RWPE2 (cell line): ENCODE measurements at regions not wholly inside any gene's neighbourhood (a gene's known extent, or its start where the extent isn't known, plus 50 kb on each side); places are given as distances from the start of the nearest gene placed in this dataset.

ENCODE experiments used
- ATAC-seq: fragments of 200-7000 bp; cut with Tn5 transposase; 3 replicates; pipeline ENCODE4 v1.9.1; 2021; ENCODE audit warnings: low read depth
- DNase-seq: peaks from one replicate; pipeline ENCODE4 v3.0.0-alpha.2; 2020; ENCODE audit warnings: low spot score
- H3K27ac ChIP-seq: fragments of 450-650 bp; 2 replicates; pipeline ENCODE4 v1.5.1; 2017; ENCODE audit warnings: mild to moderate bottlenecking; ENCODE audit not compliant: poor library complexity, severe bottlenecking
- H3K27me3 ChIP-seq: fragments of 250-450 bp; sonication (Bioruptor Pico); 2 replicates; pipeline ENCODE4 v1.5.1; 2021; ENCODE audit warnings: mild to moderate bottlenecking, moderate library complexity; ENCODE audit not compliant: insufficient read depth, poor library complexity, severe bottlenecking
- H3K36me3 ChIP-seq: fragments of 250-450 bp; sonication (Bioruptor Pico); 2 replicates; pipeline ENCODE4 v1.5.1; 2020; ENCODE audit warnings: low read depth, mild to moderate bottlenecking, moderate library complexity
- H3K4me1 ChIP-seq: fragments of 250-450 bp; sonication (Bioruptor Pico); 2 replicates; pipeline ENCODE4 v1.5.1; 2021; ENCODE audit warnings: mild to moderate bottlenecking, moderate library complexity; ENCODE audit not compliant: insufficient read depth, poor library complexity, severe bottlenecking
- H3K4me3 ChIP-seq: fragments of 250-450 bp; sonication (Bioruptor Pico); 2 replicates; pipeline ENCODE4 v1.5.1; 2021; ENCODE audit warnings: mild to moderate bottlenecking, moderate library complexity; ENCODE audit not compliant: severe bottlenecking
- H3K9me3 ChIP-seq: fragments of 250-450 bp; sonication (Bioruptor Pico); 2 replicates; pipeline ENCODE4 v1.5.1; 2021; ENCODE audit warnings: mild to moderate bottlenecking, moderate library complexity; ENCODE audit not compliant: severe bottlenecking
- CTCF ChIP-seq: fragments of 450-650 bp; IDR thresholded peaks from one replicate; pipeline ENCODE4 v1.5.1; 2017; ENCODE audit warnings: mild to moderate bottlenecking, moderate library complexity; ENCODE audit not compliant: poor library complexity, severe bottlenecking

- no peak overlapping the region for H3K27ac ChIP-seq
- H3K9me3 ChIP-seq, result no peaks in the 10 kb centered on the region
- H3K4me3 ChIP-seq, result no peak overlapping the region
- H3K36me3 ChIP-seq, result no peaks in the 10 kb centered on the region
- TF ChIP-seq CTCF, result no peak
- no peak for ATAC-seq
- H3K4me1 ChIP-seq, result no peaks in the 10 kb centered on the region
- no peak for DNase-seq
- H3K27me3 ChIP-seq, result no peaks in the 10 kb centered on the region
These were observed 501.7 kb downstream of the INSC start for GRCh38 chr11:15616130-15617105.

DNA sequence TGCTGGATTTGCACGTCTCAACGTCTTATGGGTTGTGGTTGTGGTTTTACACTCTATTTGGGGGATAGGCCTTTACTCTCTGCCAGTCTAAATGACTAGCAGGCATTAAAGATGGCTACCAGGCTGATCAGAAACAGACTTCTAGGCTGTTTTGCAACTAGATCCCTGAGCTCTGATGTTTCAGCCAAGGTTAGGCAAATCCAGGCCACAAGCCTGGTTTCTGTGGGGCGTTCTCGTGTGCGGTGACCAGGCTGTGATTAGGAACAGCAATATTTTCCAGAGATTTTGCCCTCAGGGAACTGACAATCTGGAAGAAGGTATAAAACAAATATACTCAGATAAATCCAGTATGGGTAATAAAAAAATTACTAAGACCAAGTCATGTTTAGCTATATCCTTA lies 502.4 kb downstream of the INSC start:
- H3K27me3 ChIP-seq, result no peaks in the 10 kb centered on the region
- no peak for TF ChIP-seq CTCF
- H3K4me1 ChIP-seq, result no peaks in the 10 kb centered on the region
- H3K9me3 ChIP-seq, result no peaks in the 10 kb centered on the region
- no peaks in the 10 kb centered on the region for H3K36me3 ChIP-seq
- H3K27ac ChIP-seq, result no peak overlapping the region
- no peak overlapping the region for H3K4me3 ChIP-seq
- no peak for ATAC-seq
- no peak for DNase-seq

DNA sequence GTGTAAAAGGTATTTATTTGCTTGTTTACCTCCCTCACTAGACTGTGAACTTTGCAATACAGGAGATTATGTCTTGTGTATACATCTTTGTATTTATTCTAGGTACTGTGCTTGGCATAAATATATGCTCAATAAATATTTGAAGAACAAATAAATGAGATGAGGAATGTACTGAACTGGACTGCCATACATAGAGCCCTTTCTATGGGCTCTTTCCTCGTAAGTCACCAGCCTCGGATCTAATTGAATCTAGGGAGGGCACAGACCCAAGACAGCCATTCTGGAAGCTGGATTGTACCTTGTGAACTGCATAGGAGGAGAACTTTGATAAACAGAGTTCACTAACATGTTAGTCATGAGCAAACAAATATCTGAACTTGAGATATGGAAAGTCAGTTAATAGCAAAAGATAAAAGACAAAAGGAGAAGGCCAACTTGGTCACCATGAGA lies 503.9 kb downstream of the INSC start:
- Histone ChIP-seq H3K27me3 (no peaks in the 10 kb centered on the region), H3K4me3 (no peak overlapping the region), H3K27ac (no peak overlapping the region), H3K9me3 (no peaks in the 10 kb centered on the region), H3K36me3 (no peaks in the 10 kb centered on the region), H3K4me1 (no peaks in the 10 kb centered on the region)
- ATAC-seq (no peak), DNase-seq (no peak)
- no peak for TF ChIP-seq CTCF

GRCh38 chr11:15621565-15621964 lies 506.8 kb downstream of the INSC start:
- ATAC-seq (no peak), DNase-seq (no peak)
- Histone ChIP-seq H3K4me3 (no peak overlapping the region), H3K9me3 (no peaks in the 10 kb centered on the region), H3K27ac (no peak overlapping the region), H3K4me1 (no peaks in the 10 kb centered on the region), H3K36me3 (no peaks in the 10 kb centered on the region), H3K27me3 (no peaks in the 10 kb centered on the region)
- TF ChIP-seq CTCF, result no peak

- DNase-seq (no peak), ATAC-seq (no peak)
- Histone ChIP-seq H3K27me3 (no peaks in the 10 kb centered on the region), H3K4me1 (no peaks in the 10 kb centered on the region), H3K9me3 (no peaks in the 10 kb centered on the region), H3K36me3 (no peaks in the 10 kb centered on the region), H3K4me3 (no peak overlapping the region), H3K27ac (no peak overlapping the region)
- no peak for TF ChIP-seq CTCF
These were observed 507.6 kb downstream of the INSC start for GRCh38 chr11:15622231-15622890.
